HG03039 (cell line): ENCODE measurements at regions not wholly inside any gene's neighbourhood (a gene's known extent, or its start where the extent isn't known, plus 50 kb on each side); places are given as distances from the start of the nearest gene placed in this dataset.
"Not testable (repeated sequence)": the region's sequence is repeated elsewhere in the genome, so short reads cannot be mapped to it uniquely, and the experiment has no call there.

Experiments
- ATAC-seq: cut with Tn5 transposase; IDR thresholded peaks from one replicate; pipeline ENCODE4 v1.9.1; 2021; ENCODE audit warnings: mild to moderate bottlenecking, moderate library complexity; ENCODE audit not compliant: unreplicated experiment

GRCh38 chr7:51428217-51428887, 111.7 kb upstream of the COBL start:
- ATAC-seq, result no peak

- no peak for ATAC-seq
Observed at GRCh38 chr7:51426163-51426562, 109.6 kb upstream of the COBL start.

GRCh38 chr7:51409934-51410333, 93.3 kb upstream of the COBL start:
- ATAC-seq, result not testable (repeated sequence)

GRCh38 chr7:51397608-51398007, 81.0 kb upstream of the COBL start:
- ATAC-seq, result not testable (repeated sequence)

GRCh38 chr7:51393003-51393402, 76.4 kb upstream of the COBL start:
- ATAC-seq, result not testable (repeated sequence)

GRCh38 chr7:51389952-51390351, 73.3 kb upstream of the COBL start:
- ATAC-seq, result not testable (repeated sequence)

GRCh38 chr7:51389216-51389812, 72.7 kb upstream of the COBL start:
- not testable (repeated sequence) for ATAC-seq

- not testable (repeated sequence) for ATAC-seq
Observed at GRCh38 chr7:51388241-51388640, 71.6 kb upstream of the COBL start.

- not testable (repeated sequence) for ATAC-seq
Observed at GRCh38 chr7:51386806-51387568, 70.4 kb upstream of the COBL start.

- ATAC-seq, result not testable (repeated sequence)
Observed at GRCh38 chr7:51386184-51386583, 69.6 kb upstream of the COBL start.

- ATAC-seq, result not testable (repeated sequence)
Observed at GRCh38 chr7:51382243-51382642, 65.6 kb upstream of the COBL start.

GRCh38 chr7:51376420-51377092, 59.9 kb upstream of the COBL start:
- ATAC-seq, result no peak

GRCh38 chr7:51374936-51375335, 58.3 kb upstream of the COBL start:
- no peak for ATAC-seq

- not testable (repeated sequence) for ATAC-seq
Observed at GRCh38 chr7:51373607-51374006, 57.0 kb upstream of the COBL start.

GRCh38 chr7:51369746-51370145, 53.1 kb upstream of the COBL start:
- ATAC-seq, result no peak

- not testable (repeated sequence) for ATAC-seq
Observed at GRCh38 chr7:51369228-51369627, 52.6 kb upstream of the COBL start.

- ATAC-seq, result no peak
Observed at GRCh38 chr7:51368334-51368733, 51.7 kb upstream of the COBL start.

GRCh38 chr7:51367614-51367968, 51.0 kb upstream of the COBL start:
- ATAC-seq, result no peak

GRCh38 chr7:51366930-51367613, 50.5 kb upstream of the COBL start:
- no peak for ATAC-seq
